Skin of body (tissue), 1 donor: ENCODE measurements at regions not wholly inside any gene's neighbourhood (a gene's known extent, or its start where the extent isn't known, plus 50 kb on each side); places are given as distances from the start of the nearest gene placed in this dataset.
A peak's percentile ranks its signal among the peaks of the same experiment; 100 is the strongest.

ENCODE experiments used
- DNase-seq: peaks from one replicate; lab custom pipeline; 2025; lab: John Stamatoyannopoulos, UW

GRCh38 chr4:59068722-59069418 lies 1958.7 kb upstream of the IGFBP7 start:
- DNase-seq = no peak

- DNase-seq = no peak
These were observed 1976.2 kb upstream of the IGFBP7 start for GRCh38 chr4:59086410-59086809.

- no peak for DNase-seq
These were observed 1981.3 kb upstream of the IGFBP7 start for GRCh38 chr4:59091146-59092142.

- DNase-seq = no peak
These were observed 1984.3 kb upstream of the IGFBP7 start for GRCh38 chr4:59094505-59094904.

- no peak for DNase-seq
These were observed 1992.1 kb upstream of the IGFBP7 start for GRCh38 chr4:59102311-59102710.

- DNase-seq = no peak
These were observed 2010.2 kb upstream of the IGFBP7 start for GRCh38 chr4:59120287-59120814.

GRCh38 chr4:59122626-59123025 lies 2012.4 kb upstream of the IGFBP7 start:
- DNase-seq = no peak

- DNase-seq = no peak
These were observed 2016.0 kb upstream of the IGFBP7 start for GRCh38 chr4:59126159-59126558.

- DNase-seq = no peak
These were observed 2016.8 kb upstream of the IGFBP7 start for GRCh38 chr4:59127006-59127405.

GRCh38 chr4:59127743-59128142 lies 2017.6 kb upstream of the IGFBP7 start:
- DNase-seq = no peak

- no peak for DNase-seq
These were observed 2025.2 kb upstream of the IGFBP7 start for GRCh38 chr4:59135248-59135985.

- DNase-seq = no peak
These were observed 2038.9 kb upstream of the ADGRL3 start for GRCh38 chr4:59161249-59161648.

GRCh38 chr4:59175617-59176016 lies 2024.5 kb upstream of the ADGRL3 start:
- no peak for DNase-seq

GRCh38 chr4:59179372-59179771 lies 2020.8 kb upstream of the ADGRL3 start:
- DNase-seq = no peak

GRCh38 chr4:59180161-59180560 lies 2020.0 kb upstream of the ADGRL3 start:
- no peak for DNase-seq

GRCh38 chr4:59180969-59181368 lies 2019.2 kb upstream of the ADGRL3 start:
- DNase-seq = no peak

- DNase-seq = no peak
These were observed 2004.3 kb upstream of the ADGRL3 start for GRCh38 chr4:59195839-59196238.

GRCh38 chr4:59200992-59201391 lies 1999.1 kb upstream of the ADGRL3 start:
- peak; percentile 10 for DNase-seq

- no peak for DNase-seq
These were observed 1982.1 kb upstream of the ADGRL3 start for GRCh38 chr4:59217910-59218631.

GRCh38 chr4:59222221-59222620 lies 1977.9 kb upstream of the ADGRL3 start:
- no peak for DNase-seq
